HepG2 (cell line): ENCODE measurements at regions not wholly inside any gene's neighbourhood (a gene's known extent, or its start where the extent isn't known, plus 50 kb on each side); places are given as distances from the start of the nearest gene placed in this dataset.

Experiments used
- ARNT2 ChIP-seq: sonication (generic); formaldehyde crosslinking; IDR thresholded peaks from 2 replicates; pipeline ENCODE4 v1.8.0; 2022; ENCODE audit warnings: mild to moderate bottlenecking, low read depth, missing genetic modification reagents, moderate library complexity
- HNF4G ChIP-seq, 2 experiments: sonication (generic) in 1 of 2; formaldehyde crosslinking in 1 of 2; IDR thresholded peaks; 2 replicates each; pipeline versions ENCODE4 v1.4.0 to v1.6.1; 2011 to 2020; ENCODE audit warnings: borderline replicate concordance in 2 of 2, low read depth in 2 of 2, mild to moderate bottlenecking in 2 of 2, low read length in 1 of 2, missing genetic modification reagents in 1 of 2, moderate library complexity in 1 of 2
- RAD21 ChIP-seq: fragments of 450-650 bp; formaldehyde crosslinking; IDR thresholded peaks from 2 replicates; pipeline ENCODE4 v1.5.0; 2020; ENCODE audit warnings: mild to moderate bottlenecking
- REPIN1 ChIP-seq: sonication (generic); formaldehyde crosslinking; IDR thresholded peaks from 2 replicates; pipeline ENCODE4 v1.8.0; 2022; ENCODE audit warnings: missing genetic modification reagents, low read depth, mild to moderate bottlenecking, borderline replicate concordance
- SP4 ChIP-seq: sonication (generic); formaldehyde crosslinking; IDR thresholded peaks from 2 replicates; pipeline ENCODE4 v1.8.1; 2023; ENCODE audit warnings: mild to moderate bottlenecking, missing genetic modification reagents
- ZNF281 ChIP-seq: sonication (generic); formaldehyde crosslinking; IDR thresholded peaks from 2 replicates; pipeline ENCODE4 v1.4.0; 2020; ENCODE audit warnings: missing genetic modification reagents, borderline replicate concordance
- ZNF615 ChIP-seq: sonication (generic); formaldehyde crosslinking; IDR thresholded peaks from 2 replicates; pipeline ENCODE4 v1.5.0; 2020; ENCODE audit warnings: mild to moderate bottlenecking, missing genetic modification reagents, borderline replicate concordance
- ZNF678 ChIP-seq: sonication (generic); formaldehyde crosslinking; IDR thresholded peaks from 2 replicates; pipeline ENCODE4 v1.4.0; 2020; ENCODE audit warnings: mild to moderate bottlenecking, missing genetic modification reagents
- TF ChIP-seq, protein P1 (sequence below), 2 experiments: fragments of 450-650 bp in 1 of 2; sonication (generic) in 1 of 2; formaldehyde crosslinking in 1 of 2; IDR thresholded peaks; 2 replicates each; pipeline versions ENCODE4 v1.6.1 to v1.8.0; 2016 to 2022; ENCODE audit warnings: antibody characterized with exemption in 1 of 2, mild to moderate bottlenecking in 1 of 2, missing genetic modification reagents in 1 of 2
- TF ChIP-seq, protein P2 (sequence below): sonication (generic); formaldehyde crosslinking; IDR thresholded peaks from 2 replicates; pipeline ENCODE4 v1.5.0; 2020; ENCODE audit warnings: missing genetic modification reagents, mild to moderate bottlenecking, borderline replicate concordance

DNA sequence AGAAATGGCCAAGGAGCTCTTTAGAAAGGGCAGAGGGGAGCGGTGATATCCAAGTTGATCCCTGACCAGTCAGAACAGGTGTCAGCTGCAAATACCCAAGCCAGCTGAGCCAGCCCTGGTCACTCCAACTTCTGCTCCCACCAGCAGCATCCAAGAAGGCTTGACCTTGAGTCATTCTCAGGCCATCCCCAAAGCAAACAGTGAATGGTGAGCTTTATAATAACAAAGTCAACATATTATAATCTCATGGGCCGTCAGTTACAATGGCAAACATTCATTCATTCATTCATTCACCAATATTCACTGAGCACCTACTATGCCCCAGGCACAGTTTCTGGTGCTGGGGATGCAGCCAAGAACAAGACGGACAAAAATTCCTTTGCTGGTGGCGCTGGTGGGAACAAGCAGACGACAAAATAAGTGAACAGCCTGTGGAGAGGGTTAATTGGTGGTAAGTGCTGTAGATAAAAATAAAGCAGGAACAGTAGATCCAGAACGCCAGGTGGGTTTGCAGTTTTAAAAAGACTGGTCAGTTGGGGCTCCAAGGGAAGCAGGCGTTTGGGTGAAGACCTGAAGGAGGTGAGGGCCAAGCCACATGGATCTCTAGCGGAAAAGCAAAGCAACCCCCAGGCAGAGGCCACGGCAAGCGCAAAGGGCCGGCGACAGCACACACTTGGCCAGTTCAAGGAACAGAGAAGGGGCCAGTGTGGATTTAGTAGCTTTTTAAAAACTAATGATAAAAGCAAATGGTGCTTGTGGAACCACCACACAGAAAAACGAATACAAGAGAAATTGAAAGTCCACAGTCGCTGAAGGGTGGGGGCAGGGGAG lies 131.8 kb upstream of the PTPN1 start (continued):
- TF ChIP-seq, protein P1, sequence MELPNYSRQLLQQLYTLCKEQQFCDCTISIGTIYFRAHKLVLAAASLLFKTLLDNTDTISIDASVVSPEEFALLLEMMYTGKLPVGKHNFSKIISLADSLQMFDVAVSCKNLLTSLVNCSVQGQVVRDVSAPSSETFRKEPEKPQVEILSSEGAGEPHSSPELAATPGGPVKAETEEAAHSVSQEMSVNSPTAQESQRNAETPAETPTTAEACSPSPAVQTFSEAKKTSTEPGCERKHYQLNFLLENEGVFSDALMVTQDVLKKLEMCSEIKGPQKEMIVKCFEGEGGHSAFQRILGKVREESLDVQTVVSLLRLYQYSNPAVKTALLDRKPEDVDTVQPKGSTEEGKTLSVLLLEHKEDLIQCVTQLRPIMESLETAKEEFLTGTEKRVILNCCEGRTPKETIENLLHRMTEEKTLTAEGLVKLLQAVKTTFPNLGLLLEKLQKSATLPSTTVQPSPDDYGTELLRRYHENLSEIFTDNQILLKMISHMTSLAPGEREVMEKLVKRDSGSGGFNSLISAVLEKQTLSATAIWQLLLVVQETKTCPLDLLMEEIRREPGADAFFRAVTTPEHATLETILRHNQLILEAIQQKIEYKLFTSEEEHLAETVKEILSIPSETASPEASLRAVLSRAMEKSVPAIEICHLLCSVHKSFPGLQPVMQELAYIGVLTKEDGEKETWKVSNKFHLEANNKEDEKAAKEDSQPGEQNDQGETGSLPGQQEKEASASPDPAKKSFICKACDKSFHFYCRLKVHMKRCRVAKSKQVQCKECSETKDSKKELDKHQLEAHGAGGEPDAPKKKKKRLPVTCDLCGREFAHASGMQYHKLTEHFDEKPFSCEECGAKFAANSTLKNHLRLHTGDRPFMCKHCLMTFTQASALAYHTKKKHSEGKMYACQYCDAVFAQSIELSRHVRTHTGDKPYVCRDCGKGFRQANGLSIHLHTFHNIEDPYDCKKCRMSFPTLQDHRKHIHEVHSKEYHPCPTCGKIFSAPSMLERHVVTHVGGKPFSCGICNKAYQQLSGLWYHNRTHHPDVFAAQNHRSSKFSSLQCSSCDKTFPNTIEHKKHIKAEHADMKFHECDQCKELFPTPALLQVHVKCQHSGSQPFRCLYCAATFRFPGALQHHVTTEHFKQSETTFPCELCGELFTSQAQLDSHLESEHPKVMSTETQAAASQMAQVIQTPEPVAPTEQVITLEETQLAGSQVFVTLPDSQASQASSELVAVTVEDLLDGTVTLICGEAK (IDR thresholded peaks at IDR 0.05) = no peak
- TF ChIP-seq, protein P1 (CRISPR knock-in tag; IDR thresholded peaks at IDR 0.05) = no peak
- 0 out of 2 replicates have a peak, but pooled peaks have one; percentile 11 for TF ChIP-seq RAD21 (CRISPR knock-in tag)
- no peak for TF ChIP-seq ZNF678 (CRISPR knock-in tag)
- TF ChIP-seq, protein P2, sequence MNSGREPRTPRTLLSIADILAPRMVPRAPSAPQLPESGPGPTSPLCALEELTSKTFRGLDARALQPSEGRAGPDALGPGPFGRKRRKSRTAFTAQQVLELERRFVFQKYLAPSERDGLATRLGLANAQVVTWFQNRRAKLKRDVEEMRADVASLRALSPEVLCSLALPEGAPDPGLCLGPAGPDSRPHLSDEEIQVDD (CRISPR knock-in tag) = no peak
- 0 out of 2 replicates have a peak, but pooled peaks have one; percentile 40 for TF ChIP-seq REPIN1
- TF ChIP-seq ARNT2 = no peak
- TF ChIP-seq ZNF281 = no peak
- no peak for TF ChIP-seq SP4 (CRISPR knock-in tag)
- TF ChIP-seq HNF4G (IDR thresholded peaks at IDR 0.05; ENCODE audit: borderline replicate concordance, low read depth, low read length) = no peak
- no peak for TF ChIP-seq HNF4G (CRISPR knock-in tag; IDR thresholded peaks at IDR 0.05; ENCODE audit: borderline replicate concordance, low read depth)
- TF ChIP-seq ZNF615 (CRISPR knock-in tag) = 0 out of 2 replicates have a peak, but pooled peaks have one; percentile 35
- TF ChIP-seq, all 625 proteins: peak for 26
